ENCODE measurements at regions not wholly inside any gene's neighbourhood (a gene's known extent, or its start where the extent isn't known, plus 50 kb on each side); places are given as distances from the start of the nearest gene placed in this dataset.

GRCh38 chr21:35611708-35612132 lies 448.6 kb downstream of the SETD4 start:
- no peak overlapping the region for H3K4me3 ChIP-seq
- no peaks in the 10 kb centered on the region for H3K36me3 ChIP-seq
- WGBS, 5 donors: 71 to 93% (median 84%) methylated on average over 2 of the region's 2 CpGs
- H3K9me3 ChIP-seq: peaks cover 0 to 9% (median 0%) of the 10 kb centered on the region in 8 donors
- H3K27me3 ChIP-seq (replicated peaks in 1 of 7): no peaks in the 10 kb centered on the region
- no peak for DNase-seq
- TF ChIP-seq POLR2AphosphoS5 (IDR thresholded peaks at IDR 0.05) (no peak), CTCF (IDR thresholded peaks at IDR 0.05 in 8 of 11, conservative IDR thresholded peaks at IDR 0.05 in 3 of 11) (no peak)
- H3K27ac ChIP-seq: no peak overlapping the region
- peaks cover 0 to 9% (median 0%) of the 10 kb centered on the region in 6 donors for H3K4me1 ChIP-seq
- intact Hi-C loops (cut with DNase I; ENCODE audit: low total_unique reads): loop anchor here (10.0 kb wide), 1 partner anchor 867 kb away; no protein-coding TSS in a partner anchor

- H3K4me3 ChIP-seq: no peak overlapping the region
- TF ChIP-seq POLR2A (IDR thresholded peaks at IDR 0.05) (no peak), POLR2AphosphoS5 (IDR thresholded peaks at IDR 0.05) (no peak), CTCF (IDR thresholded peaks at IDR 0.05 in 8 of 11, conservative IDR thresholded peaks at IDR 0.05 in 3 of 11) (no peak)
- H3K27me3 ChIP-seq (replicated peaks in 1 of 7): no peaks in the 10 kb centered on the region
- peaks cover 0 to 9% (median 0%) of the 10 kb centered on the region in 8 donors for H3K9me3 ChIP-seq
- WGBS, 5 donors: 67 to 95% (median 77%) methylated on average over 4 of the region's 4 CpGs
- intact Hi-C loops (cut with DNase I; ENCODE audit: low total_unique reads): no loop called here
- no peaks in the 10 kb centered on the region for H3K4me1 ChIP-seq
- H3K27ac ChIP-seq: no peak overlapping the region
- no peak for DNase-seq
- no peaks in the 10 kb centered on the region for H3K36me3 ChIP-seq
Measured at GRCh38 chr21:35609263-35609662, 451.1 kb downstream of the SETD4 start.

- H3K9me3 ChIP-seq: peaks cover 0 to 9% (median 0%) of the 10 kb centered on the region in 8 donors
- DNase-seq: no peak
- H3K27ac ChIP-seq: no peak overlapping the region
- intact Hi-C loops (cut with DNase I; ENCODE audit: low total_unique reads): no loop called here
- 69 to 92% (median 81%) methylated on average over 5 of the region's 5 CpGs for WGBS, 5 donors
- no peak for TF ChIP-seq POLR2AphosphoS5 (IDR thresholded peaks at IDR 0.05)
- no peak for TF ChIP-seq CTCF (IDR thresholded peaks at IDR 0.05 in 8 of 11, conservative IDR thresholded peaks at IDR 0.05 in 3 of 11)
- TF ChIP-seq POLR2A (IDR thresholded peaks at IDR 0.05): no peak
- H3K4me3 ChIP-seq: no peak overlapping the region
- no peaks in the 10 kb centered on the region for H3K4me1 ChIP-seq
- H3K27me3 ChIP-seq (replicated peaks in 1 of 7): no peaks in the 10 kb centered on the region
- no peaks in the 10 kb centered on the region for H3K36me3 ChIP-seq
Measured at GRCh38 chr21:35607406-35607805, 452.9 kb downstream of the SETD4 start.

- no peak overlapping the region for H3K4me3 ChIP-seq
- peaks cover 0 to 9% (median 0%) of the 10 kb centered on the region in 8 donors for H3K9me3 ChIP-seq
- H3K4me1 ChIP-seq: no peaks in the 10 kb centered on the region
- WGBS, 5 donors: 52 to 81% (median 69%) methylated on average over 2 of the region's 2 CpGs
- TF ChIP-seq POLR2AphosphoS5 (IDR thresholded peaks at IDR 0.05) (no peak), POLR2A (IDR thresholded peaks at IDR 0.05) (no peak), CTCF (IDR thresholded peaks at IDR 0.05 in 8 of 11, conservative IDR thresholded peaks at IDR 0.05 in 3 of 11) (no peak)
- H3K27me3 ChIP-seq (replicated peaks in 1 of 7): no peaks in the 10 kb centered on the region
- no peak for DNase-seq
- no peak overlapping the region for H3K27ac ChIP-seq
- no peaks in the 10 kb centered on the region for H3K36me3 ChIP-seq
- intact Hi-C loops (cut with DNase I; ENCODE audit: low total_unique reads): no loop called here
Measured at GRCh38 chr21:35606578-35606977, 453.7 kb downstream of the SETD4 start.

Data from spleen (tissue), 11 donors.